HCT116 (cell line): ENCODE measurements at regions not wholly inside any gene's neighbourhood (a gene's known extent, or its start where the extent isn't known, plus 50 kb on each side); places are given as distances from the start of the nearest gene placed in this dataset.

Source experiments
- POLR2A ChIP-seq: IDR thresholded peaks from 2 replicates; pipeline ENCODE4 v1.7.0; 2011; ENCODE audit warnings: borderline replicate concordance; ENCODE audit not compliant: insufficient read depth, insufficient read length; ENCODE audit errors: extremely low read depth
- SIN3A ChIP-seq: IDR thresholded peaks from 2 replicates; pipeline ENCODE4 v1.6.1; 2012; ENCODE audit warnings: low read depth
- ZNF274 ChIP-seq: fragments of 200-500 bp; sonication (Bioruptor generic); IDR thresholded peaks from 2 replicates; pipeline ENCODE4 v1.6.1; 2014; ENCODE audit warnings: mild to moderate bottlenecking, low read depth, low read length, inconsistent platforms
- TF ChIP-seq, protein P1 (sequence below), 3 experiments: fragments of 200-600 bp in 1 of 3; sonication (generic) in 1 of 3; IDR thresholded peaks in 2 of 3; conservative IDR thresholded peaks in 1 of 3; 2 replicates each; pipeline ENCODE4 v1.5.1; 2012 to 2017; ENCODE audit warnings: low read depth in 2 of 3, low read length in 2 of 3, antibody characterized with exemption in 1 of 3, borderline replicate concordance in 1 of 3, control low read depth in 1 of 3, mild to moderate bottlenecking in 1 of 3, mixed read lengths in 1 of 3, mixed run types in 1 of 3, moderate library complexity in 1 of 3; ENCODE audit not compliant: insufficient read depth in 1 of 3
- TF ChIP-seq, protein P2 (sequence below): IDR thresholded peaks from 2 replicates; pipeline ENCODE4 v1.6.1; 2012; ENCODE audit warnings: low read depth
- TF ChIP-seq, protein P3 (sequence below): IDR thresholded peaks from 2 replicates; pipeline ENCODE4 v1.6.1; 2012
- TF ChIP-seq, protein P4 (sequence below): IDR thresholded peaks from 2 replicates; pipeline ENCODE4 v1.6.1; 2011; ENCODE audit warnings: mild to moderate bottlenecking, low read length, moderate library complexity; ENCODE audit not compliant: insufficient replicate concordance; ENCODE audit errors: extremely low read depth

DNA sequence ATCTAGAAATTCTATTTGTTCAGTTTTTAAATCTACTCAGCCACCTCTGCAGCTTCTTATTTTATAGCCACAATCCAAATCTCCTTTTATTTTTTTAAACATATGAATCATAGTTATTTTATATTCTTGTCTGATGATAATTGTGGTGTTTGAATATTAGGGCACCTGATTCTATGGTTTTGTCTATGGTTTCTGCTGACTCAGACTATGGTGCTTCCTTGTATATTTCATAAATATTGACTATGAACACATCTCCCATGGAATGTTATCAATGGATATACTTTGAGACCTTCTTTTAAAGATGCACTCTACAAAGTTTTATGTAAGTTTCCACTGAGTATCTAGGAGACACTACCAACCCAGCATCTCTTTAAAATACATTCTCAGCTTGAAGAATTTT is 1027.0 kb upstream of the AUTS2 start:
- TF ChIP-seq, protein P1, sequence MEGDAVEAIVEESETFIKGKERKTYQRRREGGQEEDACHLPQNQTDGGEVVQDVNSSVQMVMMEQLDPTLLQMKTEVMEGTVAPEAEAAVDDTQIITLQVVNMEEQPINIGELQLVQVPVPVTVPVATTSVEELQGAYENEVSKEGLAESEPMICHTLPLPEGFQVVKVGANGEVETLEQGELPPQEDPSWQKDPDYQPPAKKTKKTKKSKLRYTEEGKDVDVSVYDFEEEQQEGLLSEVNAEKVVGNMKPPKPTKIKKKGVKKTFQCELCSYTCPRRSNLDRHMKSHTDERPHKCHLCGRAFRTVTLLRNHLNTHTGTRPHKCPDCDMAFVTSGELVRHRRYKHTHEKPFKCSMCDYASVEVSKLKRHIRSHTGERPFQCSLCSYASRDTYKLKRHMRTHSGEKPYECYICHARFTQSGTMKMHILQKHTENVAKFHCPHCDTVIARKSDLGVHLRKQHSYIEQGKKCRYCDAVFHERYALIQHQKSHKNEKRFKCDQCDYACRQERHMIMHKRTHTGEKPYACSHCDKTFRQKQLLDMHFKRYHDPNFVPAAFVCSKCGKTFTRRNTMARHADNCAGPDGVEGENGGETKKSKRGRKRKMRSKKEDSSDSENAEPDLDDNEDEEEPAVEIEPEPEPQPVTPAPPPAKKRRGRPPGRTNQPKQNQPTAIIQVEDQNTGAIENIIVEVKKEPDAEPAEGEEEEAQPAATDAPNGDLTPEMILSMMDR (IDR thresholded peaks at IDR 0.05 in 2 of 3, conservative IDR thresholded peaks at IDR 0.05 in 1 of 3; ENCODE audit: borderline replicate concordance in 1 of 3, insufficient read depth in 1 of 3, low read depth in 2 of 3, low read length in 2 of 3): no peak
- TF ChIP-seq, protein P2, sequence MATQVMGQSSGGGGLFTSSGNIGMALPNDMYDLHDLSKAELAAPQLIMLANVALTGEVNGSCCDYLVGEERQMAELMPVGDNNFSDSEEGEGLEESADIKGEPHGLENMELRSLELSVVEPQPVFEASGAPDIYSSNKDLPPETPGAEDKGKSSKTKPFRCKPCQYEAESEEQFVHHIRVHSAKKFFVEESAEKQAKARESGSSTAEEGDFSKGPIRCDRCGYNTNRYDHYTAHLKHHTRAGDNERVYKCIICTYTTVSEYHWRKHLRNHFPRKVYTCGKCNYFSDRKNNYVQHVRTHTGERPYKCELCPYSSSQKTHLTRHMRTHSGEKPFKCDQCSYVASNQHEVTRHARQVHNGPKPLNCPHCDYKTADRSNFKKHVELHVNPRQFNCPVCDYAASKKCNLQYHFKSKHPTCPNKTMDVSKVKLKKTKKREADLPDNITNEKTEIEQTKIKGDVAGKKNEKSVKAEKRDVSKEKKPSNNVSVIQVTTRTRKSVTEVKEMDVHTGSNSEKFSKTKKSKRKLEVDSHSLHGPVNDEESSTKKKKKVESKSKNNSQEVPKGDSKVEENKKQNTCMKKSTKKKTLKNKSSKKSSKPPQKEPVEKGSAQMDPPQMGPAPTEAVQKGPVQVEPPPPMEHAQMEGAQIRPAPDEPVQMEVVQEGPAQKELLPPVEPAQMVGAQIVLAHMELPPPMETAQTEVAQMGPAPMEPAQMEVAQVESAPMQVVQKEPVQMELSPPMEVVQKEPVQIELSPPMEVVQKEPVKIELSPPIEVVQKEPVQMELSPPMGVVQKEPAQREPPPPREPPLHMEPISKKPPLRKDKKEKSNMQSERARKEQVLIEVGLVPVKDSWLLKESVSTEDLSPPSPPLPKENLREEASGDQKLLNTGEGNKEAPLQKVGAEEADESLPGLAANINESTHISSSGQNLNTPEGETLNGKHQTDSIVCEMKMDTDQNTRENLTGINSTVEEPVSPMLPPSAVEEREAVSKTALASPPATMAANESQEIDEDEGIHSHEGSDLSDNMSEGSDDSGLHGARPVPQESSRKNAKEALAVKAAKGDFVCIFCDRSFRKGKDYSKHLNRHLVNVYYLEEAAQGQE: no peak
- TF ChIP-seq POLR2A (no peak), SIN3A (no peak), ZNF274 (no peak)
- TF ChIP-seq, protein P3, sequence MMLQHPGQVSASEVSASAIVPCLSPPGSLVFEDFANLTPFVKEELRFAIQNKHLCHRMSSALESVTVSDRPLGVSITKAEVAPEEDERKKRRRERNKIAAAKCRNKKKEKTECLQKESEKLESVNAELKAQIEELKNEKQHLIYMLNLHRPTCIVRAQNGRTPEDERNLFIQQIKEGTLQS: no peak
- TF ChIP-seq, protein P4, sequence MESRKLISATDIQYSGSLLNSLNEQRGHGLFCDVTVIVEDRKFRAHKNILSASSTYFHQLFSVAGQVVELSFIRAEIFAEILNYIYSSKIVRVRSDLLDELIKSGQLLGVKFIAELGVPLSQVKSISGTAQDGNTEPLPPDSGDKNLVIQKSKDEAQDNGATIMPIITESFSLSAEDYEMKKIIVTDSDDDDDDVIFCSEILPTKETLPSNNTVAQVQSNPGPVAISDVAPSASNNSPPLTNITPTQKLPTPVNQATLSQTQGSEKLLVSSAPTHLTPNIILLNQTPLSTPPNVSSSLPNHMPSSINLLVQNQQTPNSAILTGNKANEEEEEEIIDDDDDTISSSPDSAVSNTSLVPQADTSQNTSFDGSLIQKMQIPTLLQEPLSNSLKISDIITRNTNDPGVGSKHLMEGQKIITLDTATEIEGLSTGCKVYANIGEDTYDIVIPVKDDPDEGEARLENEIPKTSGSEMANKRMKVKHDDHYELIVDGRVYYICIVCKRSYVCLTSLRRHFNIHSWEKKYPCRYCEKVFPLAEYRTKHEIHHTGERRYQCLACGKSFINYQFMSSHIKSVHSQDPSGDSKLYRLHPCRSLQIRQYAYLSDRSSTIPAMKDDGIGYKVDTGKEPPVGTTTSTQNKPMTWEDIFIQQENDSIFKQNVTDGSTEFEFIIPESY: no peak
